Tibial nerve (tissue), 4 donors: ENCODE measurements at regions not wholly inside any gene's neighbourhood (a gene's known extent, or its start where the extent isn't known, plus 50 kb on each side); places are given as distances from the start of the nearest gene placed in this dataset.

Experiments
- DNase-seq, 2 donors: peaks; one replicate each; pipeline ENCODE4 v3.0.0-alpha.2; 2019; ENCODE audit warnings: low spot score in 2 of 2
- H3K27ac ChIP-seq, 4 donors: fragments of 200-600 bp; sonication (generic) in 3 of 4; one replicate each; pipeline ENCODE4 v1.5.1; 2017 to 2019; ENCODE audit warnings: mild to moderate bottlenecking in 1 of 4
- H3K27me3 ChIP-seq, 2 donors: fragments of 200-600 bp; sonication (generic) in 1 of 2; one replicate each; pipeline versions ENCODE4 v1.5.1 to v1.6.0; 2017 to 2019
- H3K36me3 ChIP-seq, 3 donors: fragments of 200-600 bp; sonication (generic); one replicate each; pipeline ENCODE4 v1.5.1; 2018 to 2019
- H3K4me1 ChIP-seq, 4 donors: fragments of 200-600 bp; sonication (generic) in 3 of 4; one replicate each; pipeline ENCODE4 v1.5.1; 2017 to 2019
- H3K4me3 ChIP-seq, 4 donors: fragments of 200-600 bp; sonication (generic) in 3 of 4; one replicate each; pipeline ENCODE4 v1.5.1; 2017 to 2019; ENCODE audit warnings: mild to moderate bottlenecking in 1 of 4, moderate library complexity in 1 of 4
- H3K9me3 ChIP-seq, 4 donors: fragments of 200-600 bp; sonication (generic) in 3 of 4; one replicate each; pipeline ENCODE4 v1.5.1; 2017 to 2019
- EP300 ChIP-seq, 2 donors: sonication (generic); formaldehyde crosslinking; IDR thresholded peaks; one replicate each; pipeline ENCODE4 v1.6.1; 2017; ENCODE audit warnings: antibody characterized with exemption in 2 of 2, mild to moderate bottlenecking in 1 of 2
- POLR2A ChIP-seq, 2 donors: fragments of 450-650 bp; IDR thresholded peaks; one replicate each; pipeline ENCODE4 v1.6.1; 2017; ENCODE audit warnings: antibody characterized with exemption in 2 of 2, mild to moderate bottlenecking in 2 of 2, moderate library complexity in 2 of 2
- WGBS, 2 donors: methylation state at CpG; one replicate each; pipeline ENCODE4 v1.1.5; 2018; 5-methylcytosine and 5-hydroxymethylcytosine counted together
- TF ChIP-seq, protein P1 (sequence below), 5 experiments: fragments of 200-600 bp in 3 of 5; fragments of 450-650 bp in 2 of 5; sonication (generic) in 3 of 5; IDR thresholded peaks; one replicate each; pipeline ENCODE4 v1.5.1; 2016 to 2019; ENCODE audit warnings: antibody characterized with exemption in 5 of 5, mild to moderate bottlenecking in 3 of 5, moderate library complexity in 2 of 5

DNA sequence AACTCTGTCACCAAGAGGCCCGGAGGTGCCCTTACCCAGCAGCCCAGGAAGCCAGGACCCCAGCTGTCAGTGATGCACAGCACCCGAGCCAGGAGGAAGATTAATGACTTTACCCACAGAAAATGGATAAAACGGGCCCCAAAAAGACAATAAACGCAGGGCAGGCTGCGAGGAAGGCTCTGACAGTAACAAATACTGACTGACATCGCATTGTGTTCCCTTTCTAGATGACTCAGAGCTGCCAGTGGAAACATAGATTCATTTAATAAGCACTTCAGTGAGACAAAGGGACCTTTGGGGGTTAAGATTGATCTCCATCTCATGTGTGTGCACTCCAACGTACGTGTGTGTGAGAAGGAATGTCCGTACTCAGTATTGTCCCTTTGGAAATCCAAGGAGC lies 225.3 kb upstream of the PPP2R3A start:
- 54 to 56% methylated on average over 9 of the region's 9 CpGs for WGBS, 2 donors
- H3K36me3 ChIP-seq = no peaks in the 10 kb centered on the region
- TF ChIP-seq EP300 (IDR thresholded peaks at IDR 0.05) = no peak
- TF ChIP-seq POLR2A (IDR thresholded peaks at IDR 0.05) = no peak
- TF ChIP-seq, protein P1, sequence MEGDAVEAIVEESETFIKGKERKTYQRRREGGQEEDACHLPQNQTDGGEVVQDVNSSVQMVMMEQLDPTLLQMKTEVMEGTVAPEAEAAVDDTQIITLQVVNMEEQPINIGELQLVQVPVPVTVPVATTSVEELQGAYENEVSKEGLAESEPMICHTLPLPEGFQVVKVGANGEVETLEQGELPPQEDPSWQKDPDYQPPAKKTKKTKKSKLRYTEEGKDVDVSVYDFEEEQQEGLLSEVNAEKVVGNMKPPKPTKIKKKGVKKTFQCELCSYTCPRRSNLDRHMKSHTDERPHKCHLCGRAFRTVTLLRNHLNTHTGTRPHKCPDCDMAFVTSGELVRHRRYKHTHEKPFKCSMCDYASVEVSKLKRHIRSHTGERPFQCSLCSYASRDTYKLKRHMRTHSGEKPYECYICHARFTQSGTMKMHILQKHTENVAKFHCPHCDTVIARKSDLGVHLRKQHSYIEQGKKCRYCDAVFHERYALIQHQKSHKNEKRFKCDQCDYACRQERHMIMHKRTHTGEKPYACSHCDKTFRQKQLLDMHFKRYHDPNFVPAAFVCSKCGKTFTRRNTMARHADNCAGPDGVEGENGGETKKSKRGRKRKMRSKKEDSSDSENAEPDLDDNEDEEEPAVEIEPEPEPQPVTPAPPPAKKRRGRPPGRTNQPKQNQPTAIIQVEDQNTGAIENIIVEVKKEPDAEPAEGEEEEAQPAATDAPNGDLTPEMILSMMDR (IDR thresholded peaks at IDR 0.05) = no peak
- H3K4me1 ChIP-seq = no peaks in the 10 kb centered on the region
- DNase-seq = no peak
- H3K27ac ChIP-seq = no peak overlapping the region
- H3K27me3 ChIP-seq = no peaks in the 10 kb centered on the region
- H3K4me3 ChIP-seq = no peak overlapping the region
- H3K9me3 ChIP-seq = peaks cover 0 to 34% (median 0%) of the 10 kb centered on the region in 4 donors

DNA sequence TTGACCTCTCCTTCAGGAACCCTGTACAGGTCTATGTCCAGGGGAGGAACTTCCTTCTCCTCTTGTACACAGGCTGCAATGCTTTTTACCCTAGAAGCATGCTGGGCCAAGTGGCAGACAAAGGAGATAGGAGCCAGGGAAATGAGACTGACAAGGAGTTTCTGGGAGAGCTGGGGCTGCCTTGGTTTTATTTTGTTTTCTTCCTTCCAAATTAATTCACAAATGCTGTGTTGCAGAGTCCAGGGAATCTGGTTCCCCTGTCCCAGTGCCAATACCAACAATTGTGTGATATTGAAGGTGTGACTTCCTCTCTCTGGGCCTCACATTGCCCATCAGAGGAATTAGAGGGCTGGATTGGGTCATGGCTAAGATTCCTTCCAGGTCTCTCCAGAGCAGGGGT lies 224.8 kb upstream of the PPP2R3A start:
- Histone ChIP-seq H3K4me3 (no peak overlapping the region), H3K27me3 (no peaks in the 10 kb centered on the region), H3K27ac (no peak overlapping the region), H3K4me1 (no peaks in the 10 kb centered on the region), H3K36me3 (no peaks in the 10 kb centered on the region), H3K9me3 (peaks cover 0 to 31% (median 0%) of the 10 kb centered on the region in 4 donors)
- DNase-seq = no peak
- TF ChIP-seq, protein P1 (IDR thresholded peaks at IDR 0.05) = no peak
- TF ChIP-seq EP300 (IDR thresholded peaks at IDR 0.05) = no peak
- no peak for TF ChIP-seq POLR2A (IDR thresholded peaks at IDR 0.05)

DNA sequence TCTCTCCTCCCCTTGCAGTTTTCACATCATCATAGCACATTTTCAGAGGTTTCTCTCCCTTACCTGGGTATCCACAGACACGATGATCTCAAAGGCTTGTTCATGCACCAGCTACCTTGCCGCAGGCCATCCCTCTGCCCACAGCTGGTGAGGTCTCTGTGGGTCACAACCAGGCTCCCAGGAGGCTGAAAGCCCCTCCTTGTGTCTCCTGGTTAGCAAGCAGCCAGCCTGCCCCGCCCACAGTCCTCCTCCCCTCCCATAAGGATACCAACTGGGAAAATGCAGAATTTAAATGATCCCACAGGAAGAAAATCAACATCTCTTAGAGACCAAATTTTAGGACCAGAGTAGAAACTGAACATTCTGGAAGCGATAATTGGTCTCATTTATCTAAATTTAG lies 213.5 kb upstream of the PPP2R3A start:
- DNase-seq = no peak
- H3K9me3 ChIP-seq = no peaks in the 10 kb centered on the region
- H3K27me3 ChIP-seq = no peaks in the 10 kb centered on the region
- no peaks in the 10 kb centered on the region for H3K4me1 ChIP-seq
- TF ChIP-seq, protein P1 (IDR thresholded peaks at IDR 0.05) = no peak
- TF ChIP-seq POLR2A (IDR thresholded peaks at IDR 0.05) (no peak), EP300 (IDR thresholded peaks at IDR 0.05) (no peak)
- H3K36me3 ChIP-seq = no peaks in the 10 kb centered on the region
- WGBS, 2 donors = 68 to 78% methylated on average over 4 of the region's 4 CpGs
- no peak overlapping the region for H3K27ac ChIP-seq
- H3K4me3 ChIP-seq = no peak overlapping the region

DNA sequence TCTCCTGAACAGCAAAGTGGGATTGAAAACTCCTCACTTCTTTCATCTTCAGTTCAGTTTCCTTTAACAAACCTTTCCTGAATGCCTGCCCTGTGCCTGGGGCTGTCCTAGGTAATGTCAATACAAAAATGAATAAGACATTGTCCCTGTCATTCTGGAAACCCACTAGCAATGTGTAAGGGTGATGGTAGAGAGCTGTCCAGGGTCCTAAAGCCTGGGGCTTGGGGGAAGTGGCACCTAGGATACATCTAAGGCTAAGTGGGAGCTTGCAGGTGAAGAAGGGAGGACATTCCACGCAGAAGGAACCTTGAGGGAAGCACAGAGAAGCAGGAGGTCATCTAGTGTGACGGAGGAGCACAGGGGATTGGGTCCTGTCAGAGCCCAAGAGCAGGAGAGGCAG lies 212.7 kb upstream of the PPP2R3A start:
- WGBS, 2 donors = 61 to 67% methylated on average over 2 of the region's 2 CpGs

DNA sequence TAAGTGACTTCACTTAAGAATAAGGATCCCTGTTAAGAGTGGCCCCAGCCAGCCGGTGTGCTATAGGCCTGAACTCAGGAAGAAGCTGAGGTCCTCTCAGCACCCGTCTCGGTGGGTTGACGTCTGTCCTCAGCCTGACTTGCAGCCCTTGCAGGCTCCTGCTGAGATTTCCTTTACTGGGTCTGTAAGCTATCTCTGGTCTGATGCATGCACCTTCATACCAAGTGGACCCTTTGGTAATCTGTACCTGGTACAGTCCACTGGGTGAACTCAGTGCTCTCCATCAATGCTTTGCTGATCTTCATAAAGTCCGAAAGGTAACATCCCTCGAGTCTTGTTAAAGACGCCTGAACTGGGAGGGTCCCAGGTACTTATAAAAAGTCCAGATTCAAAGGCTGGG lies 212.0 kb upstream of the PPP2R3A start:
- no peaks in the 10 kb centered on the region for H3K27me3 ChIP-seq
- no peaks in the 10 kb centered on the region for H3K4me1 ChIP-seq
- H3K27ac ChIP-seq = no peak overlapping the region
- no peak overlapping the region for H3K4me3 ChIP-seq
- no peak for TF ChIP-seq EP300 (IDR thresholded peaks at IDR 0.05)
- TF ChIP-seq POLR2A (IDR thresholded peaks at IDR 0.05) = no peak
- TF ChIP-seq, protein P1 (IDR thresholded peaks at IDR 0.05) = no peak
- WGBS, 2 donors = 88 to 92% methylated on average over 7 of the region's 7 CpGs
- no peaks in the 10 kb centered on the region for H3K36me3 ChIP-seq
- no peak for DNase-seq
- H3K9me3 ChIP-seq = no peaks in the 10 kb centered on the region

More for the DNA sequence above, 212.7 kb upstream of the PPP2R3A start:
- no peak overlapping the region for H3K27ac ChIP-seq
- H3K27me3 ChIP-seq = no peaks in the 10 kb centered on the region
- no peaks in the 10 kb centered on the region for H3K36me3 ChIP-seq
- no peak overlapping the region for H3K4me3 ChIP-seq
- no peak for DNase-seq
- H3K9me3 ChIP-seq = no peaks in the 10 kb centered on the region
- H3K4me1 ChIP-seq = no peaks in the 10 kb centered on the region
- TF ChIP-seq, protein P1 (IDR thresholded peaks at IDR 0.05) = no peak
- TF ChIP-seq POLR2A (IDR thresholded peaks at IDR 0.05) = no peak
